GDM1 (cell line): ENCODE measurements at regions not wholly inside any gene's neighbourhood (a gene's known extent, or its start where the extent isn't known, plus 50 kb on each side); places are given as distances from the start of the nearest gene placed in this dataset.
"Not testable (repeated sequence)": the region's sequence is repeated elsewhere in the genome, so short reads cannot be mapped to it uniquely, and the experiment has no call there.

Experiments used
- DNase-seq: peaks from one replicate; lab custom pipeline; 2025; lab: John Stamatoyannopoulos, UW

DNA sequence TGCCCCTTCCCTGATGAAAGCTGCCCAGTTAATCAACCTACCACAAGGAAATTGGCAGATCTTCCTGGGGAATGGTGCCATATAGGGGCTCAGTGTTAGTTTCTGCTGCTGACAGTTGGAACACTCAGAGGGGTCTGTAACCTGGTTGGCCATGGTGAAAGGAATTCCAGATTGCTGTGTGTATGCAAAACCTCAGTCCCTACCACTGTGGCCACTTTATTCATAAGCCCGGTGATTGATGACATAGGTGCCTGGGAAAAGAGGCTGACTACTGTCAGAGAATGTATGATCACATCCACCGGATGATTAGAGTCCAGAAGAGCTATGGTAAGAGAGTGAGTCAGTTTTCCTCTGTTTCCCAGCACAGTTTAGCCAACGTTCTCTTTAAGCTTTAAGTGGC is 363.9 kb upstream of the NPAP1 start:
- not testable (repeated sequence) for DNase-seq

DNA sequence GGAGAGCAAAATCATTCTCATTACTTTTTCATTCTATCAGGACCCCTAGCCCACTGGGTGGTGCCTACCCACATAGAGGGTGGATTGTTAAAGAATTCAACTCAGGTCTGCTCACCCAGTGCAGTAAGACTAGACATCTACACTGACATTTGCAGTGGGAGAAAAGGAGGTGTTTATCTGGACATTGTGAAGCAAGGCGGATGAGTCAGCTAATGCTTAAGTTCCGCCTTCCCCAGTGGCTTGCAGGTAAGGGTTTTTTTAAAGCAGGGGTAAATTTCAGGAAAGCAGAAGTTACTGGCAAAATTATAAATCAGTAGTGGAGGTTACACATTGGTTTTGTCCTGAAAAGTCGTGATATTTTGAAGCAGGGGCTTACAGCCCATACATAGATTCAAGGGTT is 359.2 kb upstream of the NPAP1 start:
- DNase-seq, result not testable (repeated sequence)

DNA sequence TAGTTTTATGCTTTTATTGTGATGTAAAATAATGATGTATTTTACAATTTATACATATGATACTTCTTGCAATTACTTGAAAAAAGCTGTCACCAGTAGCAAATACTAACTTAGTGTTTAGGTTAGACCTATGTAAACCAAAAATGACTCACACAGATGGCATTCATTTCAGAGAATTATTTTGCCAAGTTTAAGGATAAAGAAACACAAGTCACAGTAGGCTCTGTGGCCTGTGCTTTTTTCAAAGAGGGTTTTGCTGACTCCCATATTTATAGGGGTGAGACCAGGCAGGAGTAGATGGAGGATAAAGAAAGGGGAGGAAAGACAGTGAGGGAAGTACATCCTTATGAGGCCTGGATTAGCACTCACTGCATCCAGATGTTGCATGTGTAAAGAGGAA is 356.6 kb upstream of the NPAP1 start:
- no peak for DNase-seq

DNA sequence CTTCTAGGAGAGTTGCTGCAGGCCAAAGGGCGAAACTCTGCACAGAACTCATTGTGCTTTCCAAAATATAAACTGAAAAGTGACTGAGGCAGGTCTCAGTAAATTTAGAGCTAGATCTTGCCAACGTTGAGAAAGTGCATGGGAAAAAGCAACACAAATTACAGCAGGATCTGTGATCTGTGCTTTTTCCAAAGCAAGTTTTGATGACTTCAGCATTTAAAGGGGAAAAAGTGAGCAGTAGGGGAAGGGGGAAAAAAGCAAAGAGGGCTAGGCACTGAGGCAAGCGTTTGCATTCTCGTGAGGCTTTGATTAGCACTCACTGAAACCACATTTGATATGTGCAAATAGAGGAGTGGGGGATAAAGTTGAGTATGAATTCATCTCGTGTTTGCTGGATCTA is 351.5 kb upstream of the NPAP1 start:
- not testable (repeated sequence) for DNase-seq

DNA sequence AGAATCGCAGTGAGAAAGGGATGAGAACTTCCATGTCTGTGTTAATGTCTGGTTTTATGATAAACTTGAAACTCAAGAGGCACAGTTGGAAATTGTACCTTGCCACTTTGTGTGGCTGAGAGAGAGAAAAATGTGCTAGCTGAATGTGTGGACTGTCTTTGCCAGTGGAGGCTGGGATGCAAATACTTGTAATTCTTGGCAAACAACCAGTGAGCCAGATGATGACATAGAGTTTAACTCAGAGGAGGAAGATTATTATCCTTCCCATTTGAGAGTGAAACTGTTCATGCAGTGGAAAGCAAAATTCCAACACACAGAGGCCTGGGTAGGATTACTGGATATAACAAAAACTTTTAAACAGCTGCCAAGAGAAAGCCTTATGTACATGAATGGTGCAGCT is 349.1 kb upstream of the NPAP1 start:
- not testable (repeated sequence) for DNase-seq

DNA sequence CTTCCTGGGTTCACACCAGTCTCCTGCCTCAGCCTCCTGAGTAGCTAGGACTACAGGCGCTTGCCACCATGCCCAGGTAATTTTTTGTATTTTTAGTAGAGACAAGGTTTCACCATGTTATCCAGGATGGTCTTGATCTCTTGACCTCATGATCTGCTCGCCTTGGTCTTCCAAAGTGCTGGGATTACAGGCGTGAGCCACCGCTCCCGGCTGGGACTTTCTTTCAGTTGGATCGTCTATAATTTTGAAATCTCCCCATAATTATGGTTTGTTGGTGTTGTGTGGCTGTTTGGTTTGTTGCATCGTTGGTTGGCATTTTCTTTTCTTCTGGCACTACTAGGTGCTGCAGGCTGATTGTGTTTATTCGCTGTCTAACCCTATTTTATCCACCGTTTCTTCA is 343.6 kb upstream of the NPAP1 start:
- DNase-seq, result not testable (repeated sequence)

DNA sequence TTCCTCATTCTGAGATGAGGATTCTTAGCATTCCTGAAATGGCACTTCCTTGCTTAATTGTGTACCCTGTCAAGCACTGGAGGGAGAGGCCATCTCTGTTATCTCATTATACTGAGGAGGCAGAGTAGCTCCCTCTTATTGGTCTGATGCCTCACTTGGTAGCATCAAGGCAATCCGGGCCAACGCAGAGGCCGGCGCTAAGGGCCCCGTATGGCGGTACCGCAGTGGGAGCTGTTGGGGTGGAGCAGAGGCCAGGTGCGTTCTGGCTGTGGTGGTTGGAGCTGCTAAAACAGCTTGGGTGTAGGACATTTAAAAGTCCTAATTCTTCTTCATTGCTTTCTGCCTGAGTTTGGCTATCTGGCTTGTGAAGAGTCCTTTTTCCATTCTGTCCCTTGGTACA is 333.7 kb upstream of the NPAP1 start:
- DNase-seq, result not testable (repeated sequence)

DNA sequence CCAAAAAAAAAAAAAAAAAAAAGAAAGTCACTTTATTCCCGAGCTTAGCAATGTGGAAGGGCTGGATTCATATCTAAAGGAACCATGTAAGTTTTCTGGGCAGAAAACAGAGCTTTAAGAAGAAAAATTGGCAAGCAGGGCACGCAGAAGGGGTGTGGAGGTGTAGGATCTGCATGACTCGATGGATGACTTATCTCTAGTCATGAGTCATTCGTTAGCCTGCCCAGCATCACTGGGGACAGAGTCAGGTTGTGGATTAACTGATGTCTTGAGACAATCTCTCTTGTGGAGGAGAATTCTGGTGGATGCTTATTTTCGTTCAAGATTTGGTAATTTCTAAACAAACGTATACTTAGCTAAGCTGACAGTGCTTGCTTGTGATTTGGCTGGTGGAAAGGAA is 322.8 kb upstream of the NPAP1 start:
- DNase-seq, result not testable (repeated sequence)

DNA sequence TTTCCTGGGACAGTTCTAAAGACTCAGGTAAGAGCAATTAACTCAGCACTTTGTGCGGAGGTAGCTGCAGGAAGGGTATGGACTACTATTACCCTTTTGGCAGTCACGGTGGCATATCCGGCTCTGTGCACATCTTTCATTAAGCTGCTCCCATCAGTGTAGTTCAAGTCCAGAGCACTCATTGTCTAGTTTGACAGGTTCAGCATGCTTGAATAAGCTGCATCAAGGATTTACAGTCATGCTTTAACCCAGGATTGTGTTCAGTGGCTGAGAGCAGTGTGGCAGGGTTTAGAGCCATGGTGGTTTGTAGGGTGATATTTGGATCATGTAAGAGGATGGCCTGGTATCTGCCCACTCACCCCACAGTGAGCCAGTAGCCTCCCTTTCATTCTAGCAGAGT is 294.5 kb upstream of the NPAP1 start:
- DNase-seq, result not testable (repeated sequence)

DNA sequence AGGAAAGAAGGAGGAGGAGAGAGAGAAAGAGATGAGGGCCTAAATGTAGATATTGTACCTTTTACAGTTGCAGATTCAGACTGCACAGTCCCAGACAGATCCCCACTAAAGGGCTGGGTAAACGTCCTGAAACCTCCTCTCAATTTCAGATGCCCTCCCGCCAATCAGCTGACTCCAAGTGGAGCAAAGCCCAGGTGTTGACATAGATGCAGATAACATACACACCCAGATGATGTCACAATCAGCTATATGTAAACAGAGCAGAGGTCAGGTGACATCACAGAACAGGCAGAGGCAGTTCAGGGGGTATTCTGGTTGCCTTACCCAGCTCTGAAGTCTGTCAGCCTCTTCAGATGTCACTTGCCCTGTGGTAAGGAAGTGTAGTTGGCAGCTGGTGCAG is 290.3 kb upstream of the NPAP1 start:
- DNase-seq, result not testable (repeated sequence)

DNA sequence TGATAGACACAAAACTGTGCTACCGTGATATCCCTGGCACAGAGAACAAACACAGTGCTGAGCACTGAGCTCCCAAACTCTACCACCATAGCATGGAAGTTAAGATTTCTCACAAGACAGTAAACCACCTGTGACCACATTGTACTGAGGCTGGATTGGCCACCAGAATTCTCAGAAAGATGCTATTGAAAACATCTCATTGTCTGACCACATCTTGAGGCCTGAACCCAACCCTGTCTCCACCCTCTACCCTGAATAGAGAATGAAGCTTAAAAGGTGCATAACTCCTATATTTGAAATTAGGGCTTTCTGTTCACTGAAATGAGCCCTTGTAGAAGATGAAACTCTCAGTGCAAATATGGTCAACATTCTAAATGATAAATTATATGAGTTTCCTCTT is 281.3 kb upstream of the NPAP1 start:
- DNase-seq, result no peak

DNA sequence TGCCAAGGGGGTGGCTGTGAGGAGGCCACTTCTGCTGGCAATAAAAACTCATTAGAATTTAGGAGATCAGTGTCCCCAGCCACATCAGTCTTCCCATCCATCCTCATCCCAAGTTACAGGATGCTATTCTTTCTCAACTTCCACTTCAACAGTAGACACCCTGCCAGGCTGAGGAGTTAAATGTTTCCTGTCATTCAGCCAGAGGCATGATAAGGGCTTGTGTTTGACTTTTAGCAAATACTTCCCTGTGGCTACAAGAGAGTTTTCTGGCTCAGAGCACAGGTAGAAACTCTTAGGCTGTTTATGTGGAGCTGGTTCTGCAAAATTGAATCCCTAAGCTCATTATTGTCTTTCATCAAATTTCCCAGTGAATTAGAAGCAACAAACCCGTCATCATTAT is 262.9 kb upstream of the NPAP1 start:
- not testable (repeated sequence) for DNase-seq

DNA sequence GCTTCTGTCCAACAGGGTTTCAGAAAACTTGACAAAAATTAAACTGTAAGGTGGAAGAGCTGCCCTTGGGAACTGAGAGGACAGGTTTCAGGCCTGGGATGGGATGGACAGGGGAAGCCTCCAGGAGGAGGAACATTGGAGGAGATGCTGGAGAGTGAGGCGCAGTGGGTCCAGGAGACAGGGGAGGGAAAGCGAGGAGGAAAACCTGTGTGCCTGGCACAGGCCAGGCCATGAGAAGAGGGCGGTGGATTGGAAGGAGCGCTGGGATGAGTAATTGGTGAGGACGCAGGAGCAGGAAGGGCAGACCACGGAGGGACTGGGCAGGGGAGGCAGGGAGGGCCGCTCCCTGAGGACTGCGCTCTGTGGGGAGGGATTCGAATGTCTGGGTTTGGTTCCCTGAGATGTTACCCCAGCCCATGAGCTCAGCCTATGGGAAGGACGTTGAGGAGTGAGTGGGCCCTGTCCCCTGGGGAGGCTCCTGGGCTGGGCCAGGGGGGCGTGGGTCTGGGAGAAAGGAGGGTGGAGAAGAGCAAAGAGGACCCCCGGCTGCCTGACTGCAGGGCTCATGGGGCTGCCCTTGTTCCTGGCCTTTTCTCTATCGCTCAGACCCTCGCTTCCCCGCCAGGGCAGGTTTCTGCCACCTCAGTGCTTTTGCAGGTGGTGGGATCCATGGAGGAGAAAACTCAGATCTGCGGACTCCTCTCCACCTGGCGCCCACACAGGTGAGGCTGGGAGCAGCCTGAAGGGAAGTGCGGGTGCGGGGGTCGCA is 249.1 kb upstream of the NPAP1 start:
- DNase-seq, result not testable (repeated sequence)

DNA sequence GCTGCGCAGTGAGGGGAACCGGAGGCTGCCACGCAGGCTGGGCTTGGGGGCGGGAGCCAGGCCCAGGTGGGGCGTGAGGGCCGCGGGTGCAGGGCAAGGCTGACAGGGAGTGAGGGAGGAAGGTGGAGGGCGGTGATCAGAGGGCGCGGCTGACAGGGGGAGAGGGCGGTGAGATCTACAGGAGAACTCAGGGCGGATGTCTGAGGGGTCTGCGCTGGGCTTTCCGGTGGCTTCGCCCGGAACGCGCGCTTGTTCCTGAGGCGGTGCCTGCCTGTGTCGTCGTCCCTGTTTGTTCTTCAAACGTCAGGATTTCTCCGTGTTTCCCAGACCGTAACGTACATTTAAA is 248.5 kb upstream of the NPAP1 start:
- DNase-seq, result not testable (repeated sequence)

DNA sequence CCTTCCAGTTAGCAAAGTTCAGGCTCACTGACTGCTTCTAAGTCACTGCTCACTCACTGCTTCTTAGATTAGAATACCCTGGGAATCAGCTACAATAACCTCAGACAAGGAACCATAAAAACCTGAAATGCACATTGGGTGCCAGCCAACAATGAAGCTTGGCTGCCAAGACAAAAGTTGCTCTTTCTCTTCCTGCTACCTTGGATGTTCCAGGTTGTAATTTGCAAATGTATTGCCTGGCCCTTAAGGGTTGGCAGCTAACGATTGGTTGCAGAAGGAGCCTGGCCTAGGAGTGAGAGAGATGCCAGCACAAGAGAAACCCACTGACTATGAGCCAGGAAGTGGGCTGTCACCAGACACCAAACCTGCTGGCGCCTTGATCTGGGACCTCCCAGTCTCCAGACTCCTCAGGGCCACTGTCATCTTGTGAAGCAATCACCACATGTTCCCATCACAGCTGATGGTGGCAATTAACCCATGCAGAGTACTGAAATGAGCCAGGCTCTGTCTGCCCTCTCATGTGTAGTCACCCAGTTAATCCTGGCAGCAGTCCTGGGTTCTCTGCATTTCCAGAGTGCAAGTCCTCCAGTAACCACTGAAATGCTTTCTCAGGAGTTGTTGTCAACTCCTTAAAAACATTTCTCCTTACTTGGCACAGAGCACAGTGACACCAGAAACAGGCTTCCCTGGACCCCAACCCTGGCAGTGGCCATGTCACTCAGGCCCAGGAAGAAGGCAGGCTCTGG is 240.3 kb upstream of the NPAP1 start:
- DNase-seq, result not testable (repeated sequence)

DNA sequence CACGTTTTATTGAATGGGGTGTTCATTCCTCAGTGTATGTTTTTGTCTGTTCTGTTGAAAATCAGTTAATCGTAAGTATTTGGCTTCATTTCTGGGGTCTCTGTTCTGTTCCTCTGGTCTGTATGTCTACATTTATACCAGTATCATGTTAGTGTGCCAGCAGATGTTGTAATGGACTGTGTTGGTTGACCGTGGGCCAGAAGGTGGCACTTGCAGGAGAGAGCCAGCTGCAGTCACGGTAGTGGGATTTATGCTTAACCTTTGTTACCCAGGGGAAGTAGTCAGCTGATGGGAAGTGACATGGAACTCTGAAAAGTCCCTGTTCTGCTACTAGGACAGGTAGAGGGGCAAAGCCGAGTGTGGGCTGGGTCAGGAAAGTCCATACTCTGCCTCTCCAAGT is 238.3 kb upstream of the NPAP1 start:
- DNase-seq, result not testable (repeated sequence)

DNA sequence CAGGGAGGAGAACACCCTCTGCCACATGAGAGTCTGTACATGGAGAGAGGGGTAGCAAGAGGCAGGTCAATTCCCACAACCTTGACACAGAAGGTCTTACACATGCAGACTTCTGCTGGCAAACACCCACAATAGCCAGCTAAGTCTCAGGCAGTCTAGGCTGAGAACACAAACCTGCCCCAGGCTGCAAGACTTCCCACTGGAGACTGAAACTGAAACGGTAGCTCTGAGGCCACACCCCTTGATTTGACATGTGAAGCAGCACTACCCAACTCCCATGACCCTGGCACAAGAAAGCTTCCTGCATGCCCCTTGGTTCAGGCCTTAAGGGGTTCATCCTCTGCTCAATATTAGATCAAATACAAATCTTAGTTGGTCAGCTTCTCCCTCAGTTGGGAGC is 237.8 kb upstream of the NPAP1 start:
- DNase-seq, result not testable (repeated sequence)

DNA sequence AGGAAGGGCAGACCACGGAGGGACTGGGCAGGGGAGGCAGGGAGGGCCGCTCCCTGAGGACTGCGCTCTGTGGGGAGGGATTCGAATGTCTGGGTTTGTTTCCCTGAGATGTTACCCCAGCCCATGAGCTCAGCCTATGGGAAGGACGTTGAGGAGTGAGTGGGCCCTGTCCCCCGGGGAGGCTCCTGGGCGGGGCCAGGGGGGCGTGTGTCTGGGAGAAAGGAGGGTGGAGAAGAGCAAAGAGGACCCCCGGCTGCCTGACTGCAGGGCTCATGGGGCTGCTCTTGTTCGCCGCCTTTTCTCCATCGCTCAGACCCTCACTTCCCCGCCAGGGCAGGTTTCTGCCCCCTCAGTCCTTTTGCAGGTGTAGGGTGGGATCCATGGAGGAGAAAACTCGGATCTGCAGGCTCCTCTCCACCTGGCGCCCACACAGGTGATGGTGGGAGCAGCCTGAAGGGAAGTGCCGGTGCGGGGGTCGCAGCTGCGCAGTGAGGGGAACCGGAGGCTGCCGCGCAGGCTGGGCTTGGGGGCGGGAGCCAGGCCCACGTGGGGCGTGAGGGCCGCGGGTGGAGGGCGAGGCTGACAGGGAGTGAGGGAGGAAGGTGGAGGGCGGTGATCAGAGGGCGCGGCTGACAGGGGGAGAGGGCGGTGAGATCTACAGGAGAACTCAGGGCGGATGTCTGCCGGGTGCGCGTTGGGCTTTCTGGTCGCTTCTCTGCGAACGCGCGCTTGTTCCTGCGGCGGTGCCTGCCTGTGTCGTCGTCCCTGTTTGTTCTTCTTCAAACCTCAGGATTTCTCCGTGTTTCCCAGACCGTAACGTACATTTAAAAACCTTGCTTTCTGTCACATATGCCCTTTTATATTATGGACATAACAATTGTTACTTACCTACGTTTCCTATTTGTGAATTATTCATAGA is 198.2 kb upstream of the NPAP1 start:
- DNase-seq, result not testable (repeated sequence)

DNA sequence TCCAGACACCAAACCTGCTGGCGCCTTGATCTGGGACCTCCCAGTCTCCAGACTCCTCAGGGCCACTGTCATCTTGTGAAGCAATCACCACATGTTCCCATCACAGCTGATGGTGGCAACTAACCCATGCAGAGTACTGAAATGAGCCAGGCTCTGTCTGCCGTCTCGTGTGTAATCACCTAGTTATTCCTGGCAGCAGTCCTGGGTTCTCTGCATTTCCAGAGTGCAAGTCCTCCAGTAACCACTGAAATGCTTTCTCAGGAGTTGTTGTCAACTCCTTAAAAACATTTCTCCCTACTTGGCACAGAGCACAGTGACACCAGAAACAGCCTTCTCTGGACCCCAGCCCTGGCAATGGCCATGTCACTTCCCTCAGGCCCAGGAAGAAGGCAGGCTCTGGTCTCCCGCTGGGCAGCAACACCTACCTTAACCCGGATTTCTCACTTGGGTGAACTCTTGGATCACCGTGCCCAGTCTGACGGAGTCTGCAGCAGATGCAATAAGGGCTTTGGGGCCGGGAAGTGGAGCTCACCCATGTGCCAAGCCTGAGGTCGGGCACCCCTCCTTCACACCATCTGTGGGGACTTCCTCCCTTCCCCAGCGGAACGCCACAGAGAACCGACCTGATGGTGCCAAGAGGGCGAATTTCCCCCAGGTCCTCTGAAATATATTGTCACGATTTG is 189.5 kb upstream of the NPAP1 start:
- DNase-seq, result not testable (repeated sequence)

DNA sequence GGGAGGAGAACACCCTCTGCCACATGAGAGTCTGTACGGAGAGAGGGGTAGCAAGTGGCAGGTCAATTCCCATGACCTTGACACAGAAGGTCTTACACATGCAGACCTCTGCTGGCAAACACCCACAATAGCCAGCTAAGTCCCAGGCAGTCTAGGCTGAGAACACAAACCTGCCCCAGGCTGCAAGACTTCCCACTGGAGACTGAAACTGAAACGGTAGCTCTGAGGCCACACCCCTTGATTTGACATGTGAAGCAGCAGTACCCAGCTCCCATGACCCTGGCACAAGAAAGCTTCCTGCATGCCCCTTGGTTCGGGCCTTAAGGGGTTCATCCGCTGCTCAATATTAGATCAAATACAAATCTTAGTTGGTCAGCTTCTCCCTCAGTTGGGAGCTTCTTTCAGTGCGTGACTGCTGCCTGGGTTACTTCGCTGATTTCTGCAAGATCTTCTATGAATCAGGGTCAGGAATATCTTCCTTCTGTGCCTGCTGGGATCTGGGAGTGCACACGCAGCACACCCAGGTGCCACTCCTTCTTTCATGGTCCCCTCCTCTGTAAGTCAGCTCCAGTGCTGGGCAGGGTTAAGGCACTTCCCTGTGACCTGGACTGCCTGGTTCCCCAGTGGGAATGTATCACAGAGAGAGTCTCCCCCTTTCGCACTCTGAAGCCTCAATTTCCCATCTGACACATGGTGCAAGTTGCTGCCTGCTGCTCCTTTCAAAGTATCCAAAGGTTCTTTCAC is 187.2 kb upstream of the NPAP1 start:
- DNase-seq, result not testable (repeated sequence)

DNA sequence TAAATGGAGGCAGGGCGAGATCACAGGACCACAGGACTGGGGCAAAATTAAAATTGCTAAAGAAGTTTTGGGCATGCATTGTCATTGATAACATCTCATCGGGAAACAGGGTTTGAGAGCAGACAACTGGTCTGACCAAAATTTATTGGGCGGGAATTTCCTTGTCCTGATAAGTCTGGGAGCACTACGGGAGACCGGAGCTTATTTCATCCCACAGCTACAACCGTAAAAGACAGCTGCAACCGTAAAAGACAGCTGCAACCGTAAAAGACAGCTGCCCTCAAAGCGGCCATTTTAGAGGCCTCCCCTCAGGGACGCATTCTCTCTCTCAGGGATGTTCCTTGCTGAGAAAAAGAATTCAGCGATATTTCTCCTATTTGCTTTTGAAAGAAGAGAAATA is 170.4 kb upstream of the NPAP1 start:
- DNase-seq, result not testable (repeated sequence)
